Neural cell (in vitro differentiated cells): ENCODE measurements at regions not wholly inside any gene's neighbourhood (a gene's known extent, or its start where the extent isn't known, plus 50 kb on each side); places are given as distances from the start of the nearest gene placed in this dataset.

Experiments
- H2AFZ ChIP-seq: fragments of 200-600, 300-800 bp; sonication (generic), shearing (Covaris generic); 2 replicates; pipeline ENCODE4 v1.6.0; 2014; ENCODE audit warnings: low read depth, mild to moderate bottlenecking, antibody characterized with exemption, low read length, moderate library complexity
- H3F3A ChIP-seq: fragments of 200-600 bp; shearing (Covaris generic); 2 replicates; pipeline ENCODE4 v1.6.1; 2016; ENCODE audit warnings: mild to moderate bottlenecking, moderate library complexity, mixed read lengths, antibody characterized with exemption, low read length; ENCODE audit not compliant: insufficient read depth, poor library complexity, severe bottlenecking
- H3K27ac ChIP-seq: fragments of 200-600, 300-800 bp; sonication (generic), shearing (Covaris generic); 2 replicates; pipeline ENCODE4 v1.5.1; 2014; ENCODE audit warnings: mild to moderate bottlenecking, low read length, moderate library complexity
- H3K27me3 ChIP-seq: fragments of 300-800, 200-600 bp; sonication (generic), shearing (Covaris generic); 2 replicates; pipeline ENCODE4 v1.6.0; 2014; ENCODE audit warnings: mild to moderate bottlenecking, low read depth, low read length, moderate library complexity; ENCODE audit not compliant: insufficient read depth
- H3K36me3 ChIP-seq: fragments of 300-800, 200-600 bp; sonication (generic), shearing (Covaris generic); 2 replicates; pipeline ENCODE4 v1.5.1; 2014; ENCODE audit warnings: mild to moderate bottlenecking, antibody characterized with exemption, low read length, moderate library complexity; ENCODE audit not compliant: insufficient read depth
- H3K4me2 ChIP-seq: fragments of 300-800, 200-600 bp; sonication (generic), shearing (Covaris generic); 2 replicates; pipeline ENCODE4 v1.6.0; 2014; ENCODE audit warnings: mild to moderate bottlenecking, low read length
- H3K4me3 ChIP-seq: fragments of 300-800, 200-600 bp; sonication (generic), shearing (Covaris generic); 2 replicates; pipeline ENCODE4 v1.5.1; 2014; ENCODE audit warnings: mild to moderate bottlenecking, low read length, moderate library complexity
- H3K79me2 ChIP-seq: fragments of 200-600 bp; shearing (Covaris generic); replicated peaks from 2 replicates; pipeline ENCODE4 v1.6.0; 2014; ENCODE audit warnings: mild to moderate bottlenecking, low read length, moderate library complexity; ENCODE audit not compliant: insufficient read depth
- H3K9ac ChIP-seq: fragments of 300-800, 200-600 bp; sonication (generic), shearing (Covaris generic); 2 replicates; pipeline ENCODE4 v1.6.1; 2016; ENCODE audit warnings: mild to moderate bottlenecking, low read length, mixed read lengths
- H3K9me2 ChIP-seq: fragments of 200-600 bp; shearing (Covaris generic); 2 replicates; pipeline ENCODE4 v1.6.1; 2016; ENCODE audit warnings: mild to moderate bottlenecking, low read length, mixed read lengths; ENCODE audit not compliant: insufficient read depth
- H3K9me3 ChIP-seq: fragments of 200-600, 300-800 bp; sonication (generic), shearing (Covaris generic); 2 replicates; pipeline ENCODE4 v1.6.1; 2016; ENCODE audit warnings: mild to moderate bottlenecking, mixed run types, low read length, moderate library complexity, mixed read lengths
- H4K20me1 ChIP-seq: fragments of 200-600 bp; shearing (Covaris generic); 2 replicates; pipeline ENCODE4 v1.6.1; 2016; ENCODE audit warnings: mild to moderate bottlenecking, mixed run types; ENCODE audit not compliant: insufficient read depth
- EP300 ChIP-seq: fragments of 450-650 bp; conservative IDR thresholded peaks from 2 replicates; pipeline ENCODE4 v1.6.1; 2014; ENCODE audit warnings: antibody characterized with exemption, mild to moderate bottlenecking, moderate library complexity; ENCODE audit not compliant: poor library complexity, severe bottlenecking
- EZH2 ChIP-seq: fragments of 200-600, 300-800 bp; shearing (Covaris generic), sonication (generic); IDR thresholded peaks from 2 replicates; pipeline ENCODE4 v1.6.1; 2014; ENCODE audit warnings: antibody characterized with exemption, low read length, borderline replicate concordance, mild to moderate bottlenecking; ENCODE audit not compliant: insufficient read depth, poor library complexity, severe bottlenecking
- MXI1 ChIP-seq: fragments of 450-650 bp; conservative IDR thresholded peaks from 2 replicates; pipeline ENCODE4 v1.6.1; 2014; ENCODE audit warnings: antibody characterized with exemption, mild to moderate bottlenecking; ENCODE audit not compliant: poor library complexity, severe bottlenecking
- POLR2AphosphoS5 ChIP-seq: IDR thresholded peaks from 2 replicates; pipeline ENCODE4 v1.6.1; 2012
- RAD21 ChIP-seq: fragments of 450-650 bp; conservative IDR thresholded peaks from 2 replicates; pipeline ENCODE4 v1.6.1; 2014; ENCODE audit warnings: antibody characterized with exemption, mild to moderate bottlenecking, moderate library complexity
- SMC3 ChIP-seq: fragments of 450-650 bp; conservative IDR thresholded peaks from 2 replicates; pipeline ENCODE4 v1.6.1; 2014; ENCODE audit warnings: antibody characterized with exemption, mild to moderate bottlenecking, moderate library complexity; ENCODE audit not compliant: poor library complexity
- TAF1 ChIP-seq: IDR thresholded peaks from 2 replicates; pipeline ENCODE4 v1.6.1; 2012; ENCODE audit warnings: low read depth
- TF ChIP-seq, protein P1 (sequence below): IDR thresholded peaks from 2 replicates; pipeline ENCODE4 v1.6.1; 2012; ENCODE audit warnings: borderline replicate concordance
- TF ChIP-seq, protein P2 (sequence below): fragments of 450-650 bp; IDR thresholded peaks from 2 replicates; pipeline ENCODE4 v1.5.1; 2014; ENCODE audit warnings: antibody characterized with exemption, mild to moderate bottlenecking, moderate library complexity; ENCODE audit not compliant: poor library complexity, severe bottlenecking

DNA sequence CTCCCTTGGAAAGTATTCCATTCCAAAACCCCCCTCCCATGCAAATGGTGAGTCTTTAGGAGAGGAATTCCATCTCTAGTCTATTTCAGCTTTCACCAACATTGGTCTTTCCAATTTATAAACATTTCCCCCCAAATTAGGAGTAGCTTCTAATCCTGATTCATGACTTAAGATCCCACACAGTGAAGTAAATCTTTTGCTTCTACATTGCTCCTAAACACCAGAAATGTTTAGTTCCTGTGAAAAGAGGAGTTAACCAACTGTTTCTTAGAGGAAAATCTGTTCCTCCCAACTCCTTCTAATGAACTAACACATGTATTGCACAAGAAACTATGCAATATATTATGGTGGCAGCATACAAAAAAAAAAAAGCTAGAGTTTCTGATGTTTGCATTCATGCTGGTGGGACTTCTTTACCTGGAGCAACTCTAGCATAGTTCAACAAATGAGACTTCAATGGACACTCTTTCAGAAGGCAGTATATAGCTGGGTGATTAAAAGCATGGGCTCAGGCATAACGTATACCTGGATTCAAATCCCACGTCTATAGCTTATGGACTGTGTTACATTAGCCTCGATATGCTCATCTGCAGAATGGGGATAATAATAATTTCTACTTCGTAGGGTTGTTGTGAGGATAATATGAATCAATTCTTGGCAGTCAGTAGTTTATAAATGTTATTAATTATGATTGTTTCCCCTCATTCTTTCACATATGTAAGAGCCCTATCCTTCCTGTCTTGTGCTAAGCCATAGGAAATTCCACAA, 131.6 kb upstream of the TMEM164 start:
- H3K79me2 ChIP-seq = no peaks in the 10 kb centered on the region
- H3K9ac ChIP-seq = no peak overlapping the region

GRCh38 chrX:109872021-109872732, 130.7 kb upstream of the TMEM164 start:
- H3K36me3 ChIP-seq = no peaks in the 10 kb centered on the region
- no peaks in the 10 kb centered on the region for H3K79me2 ChIP-seq
- H3K4me2 ChIP-seq = no peak overlapping the region
- no peak for TF ChIP-seq MXI1
- TF ChIP-seq, protein P1, sequence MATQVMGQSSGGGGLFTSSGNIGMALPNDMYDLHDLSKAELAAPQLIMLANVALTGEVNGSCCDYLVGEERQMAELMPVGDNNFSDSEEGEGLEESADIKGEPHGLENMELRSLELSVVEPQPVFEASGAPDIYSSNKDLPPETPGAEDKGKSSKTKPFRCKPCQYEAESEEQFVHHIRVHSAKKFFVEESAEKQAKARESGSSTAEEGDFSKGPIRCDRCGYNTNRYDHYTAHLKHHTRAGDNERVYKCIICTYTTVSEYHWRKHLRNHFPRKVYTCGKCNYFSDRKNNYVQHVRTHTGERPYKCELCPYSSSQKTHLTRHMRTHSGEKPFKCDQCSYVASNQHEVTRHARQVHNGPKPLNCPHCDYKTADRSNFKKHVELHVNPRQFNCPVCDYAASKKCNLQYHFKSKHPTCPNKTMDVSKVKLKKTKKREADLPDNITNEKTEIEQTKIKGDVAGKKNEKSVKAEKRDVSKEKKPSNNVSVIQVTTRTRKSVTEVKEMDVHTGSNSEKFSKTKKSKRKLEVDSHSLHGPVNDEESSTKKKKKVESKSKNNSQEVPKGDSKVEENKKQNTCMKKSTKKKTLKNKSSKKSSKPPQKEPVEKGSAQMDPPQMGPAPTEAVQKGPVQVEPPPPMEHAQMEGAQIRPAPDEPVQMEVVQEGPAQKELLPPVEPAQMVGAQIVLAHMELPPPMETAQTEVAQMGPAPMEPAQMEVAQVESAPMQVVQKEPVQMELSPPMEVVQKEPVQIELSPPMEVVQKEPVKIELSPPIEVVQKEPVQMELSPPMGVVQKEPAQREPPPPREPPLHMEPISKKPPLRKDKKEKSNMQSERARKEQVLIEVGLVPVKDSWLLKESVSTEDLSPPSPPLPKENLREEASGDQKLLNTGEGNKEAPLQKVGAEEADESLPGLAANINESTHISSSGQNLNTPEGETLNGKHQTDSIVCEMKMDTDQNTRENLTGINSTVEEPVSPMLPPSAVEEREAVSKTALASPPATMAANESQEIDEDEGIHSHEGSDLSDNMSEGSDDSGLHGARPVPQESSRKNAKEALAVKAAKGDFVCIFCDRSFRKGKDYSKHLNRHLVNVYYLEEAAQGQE = no peak
- TF ChIP-seq EP300 = no peak
- no peak for TF ChIP-seq POLR2AphosphoS5
- TF ChIP-seq RAD21 = no peak
- TF ChIP-seq, protein P2, sequence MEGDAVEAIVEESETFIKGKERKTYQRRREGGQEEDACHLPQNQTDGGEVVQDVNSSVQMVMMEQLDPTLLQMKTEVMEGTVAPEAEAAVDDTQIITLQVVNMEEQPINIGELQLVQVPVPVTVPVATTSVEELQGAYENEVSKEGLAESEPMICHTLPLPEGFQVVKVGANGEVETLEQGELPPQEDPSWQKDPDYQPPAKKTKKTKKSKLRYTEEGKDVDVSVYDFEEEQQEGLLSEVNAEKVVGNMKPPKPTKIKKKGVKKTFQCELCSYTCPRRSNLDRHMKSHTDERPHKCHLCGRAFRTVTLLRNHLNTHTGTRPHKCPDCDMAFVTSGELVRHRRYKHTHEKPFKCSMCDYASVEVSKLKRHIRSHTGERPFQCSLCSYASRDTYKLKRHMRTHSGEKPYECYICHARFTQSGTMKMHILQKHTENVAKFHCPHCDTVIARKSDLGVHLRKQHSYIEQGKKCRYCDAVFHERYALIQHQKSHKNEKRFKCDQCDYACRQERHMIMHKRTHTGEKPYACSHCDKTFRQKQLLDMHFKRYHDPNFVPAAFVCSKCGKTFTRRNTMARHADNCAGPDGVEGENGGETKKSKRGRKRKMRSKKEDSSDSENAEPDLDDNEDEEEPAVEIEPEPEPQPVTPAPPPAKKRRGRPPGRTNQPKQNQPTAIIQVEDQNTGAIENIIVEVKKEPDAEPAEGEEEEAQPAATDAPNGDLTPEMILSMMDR = no peak
- TF ChIP-seq EZH2 = no peak
- no peak for TF ChIP-seq SMC3

More for the DNA sequence above, 131.6 kb upstream of the TMEM164 start:
- Histone ChIP-seq H2AFZ (no peak overlapping the region), H3K9me3 (no peaks in the 10 kb centered on the region), H3F3A (no peaks in the 10 kb centered on the region), H3K4me2 (no peak overlapping the region), H3K4me3 (no peak overlapping the region), H3K27ac (no peak overlapping the region), H3K9me2 (no peaks in the 10 kb centered on the region), H3K36me3 (no peaks in the 10 kb centered on the region), H3K27me3 (no peaks in the 10 kb centered on the region), H4K20me1 (no peaks in the 10 kb centered on the region)
- no peak for TF ChIP-seq RAD21
- no peak for TF ChIP-seq TAF1
- TF ChIP-seq EZH2 = no peak
- TF ChIP-seq, protein P1 = no peak
- no peak for TF ChIP-seq SMC3
- TF ChIP-seq EP300 = no peak
- TF ChIP-seq POLR2AphosphoS5 = no peak
- TF ChIP-seq, protein P2 = no peak
- TF ChIP-seq MXI1 = no peak

More at GRCh38 chrX:109872021-109872732, 130.7 kb upstream of the TMEM164 start:
- H3F3A ChIP-seq = no peaks in the 10 kb centered on the region
- no peaks in the 10 kb centered on the region for H4K20me1 ChIP-seq
- H3K4me3 ChIP-seq = no peak overlapping the region
- H3K9ac ChIP-seq = no peak overlapping the region
- no peaks in the 10 kb centered on the region for H3K9me2 ChIP-seq
- H3K9me3 ChIP-seq = no peaks in the 10 kb centered on the region
- H3K27me3 ChIP-seq = no peaks in the 10 kb centered on the region
- no peak overlapping the region for H3K27ac ChIP-seq
- H2AFZ ChIP-seq = no peak overlapping the region
